Loucy (cell line): ENCODE measurements at regions not wholly inside any gene's neighbourhood (a gene's known extent, or its start where the extent isn't known, plus 50 kb on each side); places are given as distances from the start of the nearest gene placed in this dataset.

Source experiments
- CTCF ChIP-seq: fragments of 200-600 bp; sonication (generic); conservative IDR thresholded peaks from 2 replicates; pipeline ENCODE4 v1.5.1; 2014; ENCODE audit warnings: mild to moderate bottlenecking, antibody characterized with exemption, low read length
- EZH2phosphoT487 ChIP-seq: fragments of 200-600 bp; IDR thresholded peaks from 2 replicates; pipeline ENCODE4 v1.6.1; 2018; ENCODE audit warnings: antibody characterized with exemption, mild to moderate bottlenecking, moderate library complexity, borderline replicate concordance

GRCh38 chr11:130611791-130612251 is 163.4 kb downstream of the ADAMTS15 start:
- no peak for TF ChIP-seq CTCF
- no peak for TF ChIP-seq EZH2phosphoT487
